GM12878 (cell line): ENCODE measurements at regions not wholly inside any gene's neighbourhood (a gene's known extent, or its start where the extent isn't known, plus 50 kb on each side); places are given as distances from the start of the nearest gene placed in this dataset.

Experiments
- ATAC-seq: fragments of 200-7000 bp; cut with Tn5 transposase; 3 replicates; pipeline ENCODE4 v1.9.1; 2020; ENCODE audit warnings: mild to moderate bottlenecking, moderate library complexity
- BruUV-seq: library from RNA; stranded (reverse); fragments of 400-500 nt; replicated peaks from 2 replicates; lab custom pipeline; 2021; lab: Mats Ljungman, UMichigan
- CTCF ChIA-PET: fragments of 300-600 bp; sonication (Branson Sonifier 250); formaldehyde crosslinking; extraction: SDS; loops from one replicate; lab custom pipeline; 2021; ENCODE audit warnings: inconsistent platforms; lab: Yijun Ruan, JAX
- POLR2A ChIA-PET: fragments of 350-600 bp; formaldehyde crosslinking; extraction: SDS; loops from one replicate; lab custom pipeline; 2021; ENCODE audit warnings: inconsistent platforms; lab: Charles Lee
- RAD21 ChIA-PET: fragments of 300-600 bp; sonication (Branson Sonifier 250); formaldehyde crosslinking; loops from one replicate; lab custom pipeline; 2023; ENCODE audit warnings: antibody characterized with exemption; ENCODE audit not compliant: unreplicated experiment; lab: Charles Lee
- SMC1A ChIA-PET: fragments of 300-600 bp; sonication (Branson Sonifier 250); formaldehyde crosslinking; loops from one replicate; lab custom pipeline; 2023; ENCODE audit not compliant: unreplicated experiment, uncharacterized antibody; lab: Charles Lee
- DNase-seq: peaks from one replicate; pipeline ENCODE4 v3.0.0-alpha.2; 2011; ENCODE audit warnings: low read depth, low spot score
- FAIRE-seq: peaks from 3 replicates; lab custom pipeline; 2011; peaks lifted over from hg19 to GRCh38; lab: Jason Lieb, UNC
- H2AFZ ChIP-seq: 2 replicates; pipeline ENCODE4 v1.6.0; 2011; ENCODE audit warnings: low read depth, low read length, control low read depth; ENCODE audit not compliant: control insufficient read depth
- H3K27ac ChIP-seq: 2 replicates; pipeline ENCODE4 v1.5.1; 2011; ENCODE audit warnings: control low read depth; ENCODE audit not compliant: control insufficient read depth, insufficient read depth
- H3K27me3 ChIP-seq, 2 experiments: replicated peaks in 1 of 2; 2 replicates each; pipeline versions ENCODE4 v1.6.0 to v1.6.1; 2011; ENCODE audit warnings: low read length in 1 of 2; ENCODE audit not compliant: control insufficient read depth in 2 of 2, insufficient read depth in 2 of 2
- H3K36me3 ChIP-seq, 2 experiments: 2 replicates each; pipeline ENCODE4 v1.5.1; 2011; ENCODE audit warnings: low read length in 1 of 2; ENCODE audit not compliant: control insufficient read depth in 2 of 2, insufficient read depth in 2 of 2
- H3K4me1 ChIP-seq: 2 replicates; pipeline ENCODE4 v1.6.1; 2011; ENCODE audit warnings: mild to moderate bottlenecking, low read length, moderate library complexity, mixed read lengths; ENCODE audit not compliant: control insufficient read depth, insufficient read depth
- H3K4me2 ChIP-seq: 2 replicates; pipeline ENCODE4 v1.6.0; 2011; ENCODE audit warnings: control low read depth; ENCODE audit not compliant: control insufficient read depth, insufficient read depth
- H3K4me3 ChIP-seq: fragments of 200-600 bp; sonication (generic); 2 replicates; pipeline ENCODE4 v1.5.1; 2016
- H3K79me2 ChIP-seq: 2 replicates; pipeline ENCODE4 v1.6.0; 2011; ENCODE audit warnings: low read length; ENCODE audit not compliant: control insufficient read depth, insufficient read depth
- H3K9ac ChIP-seq: 2 replicates; pipeline ENCODE4 v1.8.0; 2011; ENCODE audit warnings: low read length, control low read depth, mixed read lengths; ENCODE audit not compliant: control insufficient read depth, insufficient read depth
- H3K9me3 ChIP-seq: replicated peaks from 3 replicates; pipeline ENCODE4 v1.5.1; 2011; ENCODE audit warnings: mild to moderate bottlenecking, low read length; ENCODE audit not compliant: control insufficient read depth, insufficient read depth
- H4K20me1 ChIP-seq: 2 replicates; pipeline ENCODE4 v1.6.0; 2011; ENCODE audit not compliant: control insufficient read depth, insufficient read depth
- NBN ChIP-seq: fragments of 450-650 bp; IDR thresholded peaks from 2 replicates; pipeline ENCODE4 v1.6.1; 2016
- RELA ChIP-seq: fragments of 450-650 bp; IDR thresholded peaks from 2 replicates; pipeline ENCODE4 v1.8.0; 2014; ENCODE audit warnings: borderline replicate concordance; ENCODE audit not compliant: partially characterized antibody
- REST ChIP-seq: IDR thresholded peaks from 2 replicates; pipeline ENCODE4 v1.6.1; 2012; ENCODE audit warnings: mild to moderate bottlenecking, low read depth, low read length
- RUNX3 ChIP-seq: IDR thresholded peaks from 2 replicates; pipeline ENCODE4 v1.6.1; 2012; ENCODE audit warnings: low read length, inconsistent platforms
- SREBF1 ChIP-seq: IDR thresholded peaks from 2 replicates; pipeline ENCODE4 v1.6.1; 2012; ENCODE audit warnings: mild to moderate bottlenecking, low read length
- TCF12 ChIP-seq: IDR thresholded peaks from 2 replicates; pipeline ENCODE4 v1.6.1; 2011; ENCODE audit warnings: low read depth, mild to moderate bottlenecking, low read length
- WGBS: methylation state at CpG from one replicate; pipeline ENCODE4 v1.1.6; 2016; ENCODE audit warnings: low lambda C conversion rate; ENCODE audit not compliant: insufficient replicate concordance, insufficient coverage; ENCODE audit errors: missing lambda C conversion rate; 5-methylcytosine and 5-hydroxymethylcytosine counted together
- in situ Hi-C: fragments of 300-500 bp; cut with MboI; formaldehyde crosslinking; loops from 9 replicates; pipeline ENCODE4 v1.14.3; 2018; ENCODE audit warnings: mixed read lengths
- intact Hi-C: fragments of 100-400 bp; cut with micrococcal nuclease; formaldehyde crosslinking; loops from one replicate; pipeline ENCODE4 v1.14.2; 2022; ENCODE audit not compliant: unreplicated experiment

GRCh38 chr15:95659656-95660055, 670.8 kb upstream of the NR2F2 start:
- intact Hi-C loops: no loop called here
- Histone ChIP-seq H3K36me3 (no peaks in the 10 kb centered on the region), H3K4me1 (no peaks in the 10 kb centered on the region), H3K27ac (no peak overlapping the region), H3K4me3 (no peak overlapping the region), H3K79me2 (no peaks in the 10 kb centered on the region), H3K4me2 (no peak overlapping the region), H4K20me1 (no peaks in the 10 kb centered on the region), H3K27me3 (no peaks in the 10 kb centered on the region), H3K9me3 (no peaks in the 10 kb centered on the region; the same call in 2 of the 3 replicates), H3K9ac (no peak overlapping the region), H2AFZ (no peak overlapping the region)
- ChIA-PET SMC1A (interaction anchor here (2.6 kb wide), 1 partner anchor 8 kb away, joined by 8 read pairs; no protein-coding TSS in a partner anchor), CTCF (no interaction called here), POLR2A (no interaction called here), RAD21 (no interaction called here)
- no peak for DNase-seq
- ATAC-seq: no peak
- BruUV-seq: no TSS peak
- no peak for FAIRE-seq
- in situ Hi-C loops: no loop called here
- 52% methylated on average over 11 of the region's 11 CpGs for WGBS
- TF ChIP-seq TCF12: no peak
- no peak for TF ChIP-seq SREBF1
- TF ChIP-seq RUNX3: no peak
- no peak for TF ChIP-seq NBN
- TF ChIP-seq RELA: no peak
- no peak for TF ChIP-seq REST
